Suprapubic skin (tissue), 4 donors: ENCODE measurements at regions not wholly inside any gene's neighbourhood (a gene's known extent, or its start where the extent isn't known, plus 50 kb on each side); places are given as distances from the start of the nearest gene placed in this dataset.
"Not testable (repeated sequence)": the region's sequence is repeated elsewhere in the genome, so short reads cannot be mapped to it uniquely, and the experiment has no call there.

Experiments used
- DNase-seq, 2 donors: peaks; one replicate each; pipeline ENCODE4 v3.0.0-alpha.2; 2019; ENCODE audit warnings: low spot score in 2 of 2
- H3K27ac ChIP-seq: fragments of 200-600 bp; sonication (generic); one replicate; pipeline ENCODE4 v1.5.1; 2019
- H3K27me3 ChIP-seq: fragments of 200-600 bp; sonication (generic); one replicate; pipeline ENCODE4 v1.5.1; 2019
- H3K36me3 ChIP-seq: fragments of 200-600 bp; sonication (generic); one replicate; pipeline ENCODE4 v1.5.1; 2019
- H3K4me1 ChIP-seq: fragments of 200-600 bp; sonication (generic); one replicate; pipeline ENCODE4 v1.5.1; 2019
- H3K4me3 ChIP-seq: fragments of 200-600 bp; sonication (generic); one replicate; pipeline ENCODE4 v1.5.1; 2019; ENCODE audit warnings: mild to moderate bottlenecking
- H3K9me3 ChIP-seq: fragments of 200-600 bp; sonication (generic); one replicate; pipeline ENCODE4 v1.5.1; 2019
- CTCF ChIP-seq, 2 donors: fragments of 200-600 bp in 1 of 2; fragments of 450-650 bp in 1 of 2; sonication (generic) in 1 of 2; IDR thresholded peaks; one replicate each; pipeline ENCODE4 v1.5.1; 2016 to 2019; ENCODE audit warnings: antibody characterized with exemption in 2 of 2, mild to moderate bottlenecking in 1 of 2, moderate library complexity in 1 of 2
- EP300 ChIP-seq: sonication (generic); formaldehyde crosslinking; IDR thresholded peaks from one replicate; pipeline ENCODE4 v1.6.1; 2017; ENCODE audit warnings: antibody characterized with exemption
- POLR2A ChIP-seq, 2 donors: fragments of 450-650 bp; IDR thresholded peaks; one replicate each; pipeline ENCODE4 v1.6.1; 2017; ENCODE audit warnings: antibody characterized with exemption in 2 of 2, mild to moderate bottlenecking in 2 of 2, moderate library complexity in 2 of 2
- POLR2AphosphoS5 ChIP-seq, 3 donors: sonication (generic); formaldehyde crosslinking; IDR thresholded peaks; one replicate each; pipeline ENCODE4 v1.6.1; 2017; ENCODE audit warnings: antibody characterized with exemption in 3 of 3
- WGBS: methylation state at CpG from one replicate; pipeline ENCODE4 v1.1.5; 2018; 5-methylcytosine and 5-hydroxymethylcytosine counted together

- H3K4me3 ChIP-seq, result no peak overlapping the region
- no peak overlapping the region for H3K27ac ChIP-seq
- TF ChIP-seq POLR2AphosphoS5 (IDR thresholded peaks at IDR 0.05) (no peak), CTCF (IDR thresholded peaks at IDR 0.05) (no peak), POLR2A (IDR thresholded peaks at IDR 0.05) (no peak), EP300 (no peak)
- H3K9me3 ChIP-seq, result no peaks in the 10 kb centered on the region
- WGBS, result 65% methylated on average over 5 of the region's 5 CpGs
- no peaks in the 10 kb centered on the region for H3K4me1 ChIP-seq
- no peak for DNase-seq
- H3K36me3 ChIP-seq, result no peaks in the 10 kb centered on the region
- H3K27me3 ChIP-seq, result no peaks in the 10 kb centered on the region
Observed at GRCh38 chr5:6108540-6108848, 269.9 kb downstream of the MED10 start.

- Histone ChIP-seq H3K4me3 (no peak overlapping the region), H3K27me3 (no peaks in the 10 kb centered on the region), H3K27ac (no peak overlapping the region), H3K4me1 (no peaks in the 10 kb centered on the region), H3K36me3 (no peaks in the 10 kb centered on the region), H3K9me3 (no peaks in the 10 kb centered on the region)
- TF ChIP-seq POLR2AphosphoS5 (IDR thresholded peaks at IDR 0.05) (no peak), CTCF (IDR thresholded peaks at IDR 0.05) (no peak), POLR2A (IDR thresholded peaks at IDR 0.05) (no peak), EP300 (no peak)
- no peak for DNase-seq
- WGBS, result 63% methylated on average over 11 of the region's 13 CpGs
Observed at GRCh38 chr5:6107675-6108539, 270.4 kb downstream of the MED10 start.

- Histone ChIP-seq H3K27ac (no peak overlapping the region), H3K9me3 (no peaks in the 10 kb centered on the region), H3K27me3 (no peaks in the 10 kb centered on the region), H3K36me3 (no peaks in the 10 kb centered on the region), H3K4me1 (no peaks in the 10 kb centered on the region), H3K4me3 (no peak overlapping the region)
- no peak for TF ChIP-seq EP300
- no peak for TF ChIP-seq CTCF (IDR thresholded peaks at IDR 0.05)
- 90% methylated on average over 6 of the region's 6 CpGs for WGBS
- no peak for DNase-seq
Observed at GRCh38 chr5:6106756-6107155, 271.6 kb downstream of the MED10 start.

- DNase-seq, result no peak
- H3K27me3 ChIP-seq, result no peaks in the 10 kb centered on the region
- no peak overlapping the region for H3K27ac ChIP-seq
- H3K4me3 ChIP-seq, result no peak overlapping the region
- H3K9me3 ChIP-seq, result no peaks in the 10 kb centered on the region
- no peaks in the 10 kb centered on the region for H3K36me3 ChIP-seq
- TF ChIP-seq POLR2A (IDR thresholded peaks at IDR 0.05) (no peak), POLR2AphosphoS5 (IDR thresholded peaks at IDR 0.05) (no peak), EP300 (no peak), CTCF (IDR thresholded peaks at IDR 0.05) (no peak)
- WGBS, result 59% methylated on average over 4 of the region's 4 CpGs
- H3K4me1 ChIP-seq, result no peaks in the 10 kb centered on the region
Observed at GRCh38 chr5:6105320-6105719, 273.0 kb downstream of the MED10 start.

GRCh38 chr5:6096101-6096500 lies 282.2 kb downstream of the MED10 start:
- H3K4me1 ChIP-seq, result no peaks in the 10 kb centered on the region

GRCh38 chr5:6094180-6094579 lies 284.2 kb downstream of the MED10 start:
- DNase-seq, H3K27me3 ChIP-seq, H3K4me3 ChIP-seq, H3K36me3 ChIP-seq, H3K27ac ChIP-seq, H3K4me1 ChIP-seq, H3K9me3 ChIP-seq: not testable (repeated sequence)
- WGBS, result 33% methylated on average over 1 of the region's 1 CpG

More at GRCh38 chr5:6096101-6096500, 282.2 kb downstream of the MED10 start:
- Histone ChIP-seq H3K4me3 (no peak overlapping the region), H3K27me3 (no peaks in the 10 kb centered on the region), H3K27ac (no peak overlapping the region), H3K9me3 (no peaks in the 10 kb centered on the region), H3K36me3 (no peaks in the 10 kb centered on the region)
- DNase-seq, result no peak
- TF ChIP-seq POLR2AphosphoS5 (IDR thresholded peaks at IDR 0.05) (no peak), EP300 (no peak), POLR2A (IDR thresholded peaks at IDR 0.05) (no peak), CTCF (IDR thresholded peaks at IDR 0.05) (no peak)
- WGBS, result 47% methylated on average over 3 of the region's 3 CpGs
